ENCODE measurements at regions not wholly inside any gene's neighbourhood (a gene's known extent, or its start where the extent isn't known, plus 50 kb on each side); places are given as distances from the start of the nearest gene placed in this dataset.

DNA sequence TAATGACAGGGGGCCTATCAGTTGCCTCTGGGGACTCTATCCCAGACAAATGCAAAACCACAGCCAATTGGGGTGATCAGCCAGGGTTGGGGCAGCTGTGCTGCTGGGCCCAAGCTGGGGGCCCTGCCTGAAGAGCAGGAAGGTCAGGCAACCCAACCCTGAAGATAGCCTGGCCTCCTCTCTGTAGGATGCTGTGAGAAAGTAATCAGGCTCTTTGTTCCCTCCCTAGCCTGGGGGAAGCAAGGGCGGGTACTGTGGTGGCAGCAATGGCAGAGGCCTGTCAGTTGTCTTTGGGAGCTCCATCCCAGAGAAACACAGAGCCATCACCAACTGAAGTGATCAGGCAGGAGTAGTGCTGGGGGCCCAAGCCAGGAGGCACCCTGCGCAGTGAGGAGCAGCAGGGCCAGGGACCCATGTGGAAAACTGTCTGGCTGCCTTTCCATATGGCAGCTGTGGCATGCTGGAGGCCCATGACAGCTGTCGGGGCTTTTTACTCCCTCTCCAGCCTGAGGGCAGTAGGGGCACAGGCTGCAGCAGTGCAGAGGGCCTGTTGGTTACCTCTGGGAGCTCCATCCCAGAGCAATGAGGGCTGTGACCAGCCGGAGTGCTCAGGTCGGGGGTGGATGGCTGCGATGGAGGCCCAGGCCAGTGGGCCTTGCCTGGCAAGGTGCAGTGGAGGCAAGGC, 73.6 kb upstream of the ATP12A start:
- Histone ChIP-seq H4K20me1 (ENCODE audit: insufficient read depth) (no peaks in the 10 kb centered on the region), H3F3A (ENCODE audit: insufficient read depth) (no peaks in the 10 kb centered on the region), H3K4me1 (ENCODE audit: insufficient read depth) (no peaks in the 10 kb centered on the region), H3K79me2 (ENCODE audit: insufficient read depth) (no peaks in the 10 kb centered on the region), H3K9ac (no peak overlapping the region), H2AFZ (no peak overlapping the region), H3K9me3 (ENCODE audit: low read depth) (no peaks in the 10 kb centered on the region), H3K27me3 (replicated peaks; ENCODE audit: insufficient read depth) (no peaks in the 10 kb centered on the region; the same call in 1 of the 2 replicates), H3K4me3 (no peak overlapping the region), H3K9me2 (ENCODE audit: insufficient read depth) (no peaks in the 10 kb centered on the region), H3K4me2 (ENCODE audit: unreplicated experiment) (no peak overlapping the region), H3K36me3 (ENCODE audit: low read depth) (no peaks in the 10 kb centered on the region), H3K27ac (no peak overlapping the region)
- TF ChIP-seq EZH2 (IDR thresholded peaks at IDR 0.05; ENCODE audit: insufficient read depth, poor library complexity, severe bottlenecking) (no peak), EZH2phosphoT487 (IDR thresholded peaks at IDR 0.05; ENCODE audit: insufficient read depth, low read depth) (no peak)
- in situ Hi-C loops (cut with MboI): no loop called here
- WGBS, 2 experiments (ENCODE audit: low coverage in 1 of 2, low lambda C conversion rate in 2 of 2, missing lambda C conversion rate in 2 of 2): 78 to 86% methylated on average over 6 of the region's 6 CpGs
- no peak for DNase-seq

- WGBS, 2 experiments (ENCODE audit: low coverage in 1 of 2, low lambda C conversion rate in 2 of 2, missing lambda C conversion rate in 2 of 2): 57 to 63% methylated on average over 3 of the region's 3 CpGs
- H3K4me1 ChIP-seq (ENCODE audit: insufficient read depth): no peaks in the 10 kb centered on the region
Observed at GRCh38 chr13:24610956-24611355, 69.3 kb upstream of the ATP12A start.

DNA sequence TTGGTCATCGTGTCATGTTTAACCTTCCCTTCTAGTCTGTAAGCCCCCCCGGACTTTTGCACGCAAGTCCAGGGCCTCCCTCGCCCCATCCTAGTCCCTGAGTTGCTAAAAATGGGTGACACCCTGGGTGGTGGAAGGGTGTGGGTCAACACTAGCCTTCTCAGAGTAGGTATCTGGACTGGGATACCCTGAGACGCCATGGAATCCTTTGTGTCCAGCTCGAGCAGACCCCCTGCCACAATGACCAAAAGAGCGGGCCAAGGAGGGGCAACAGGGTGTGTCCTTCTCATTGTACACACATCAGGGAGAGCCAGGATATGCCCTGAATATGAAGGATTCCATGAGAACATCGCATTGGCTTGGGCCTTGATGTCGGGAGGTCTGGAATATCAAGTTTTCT, 67.5 kb upstream of the ATP12A start:
- no peak for DNase-seq
- Histone ChIP-seq H3K9ac (no peak overlapping the region), H3F3A (ENCODE audit: insufficient read depth) (no peaks in the 10 kb centered on the region), H3K79me2 (ENCODE audit: insufficient read depth) (no peaks in the 10 kb centered on the region), H3K4me2 (ENCODE audit: unreplicated experiment) (no peak overlapping the region), H4K20me1 (ENCODE audit: insufficient read depth) (no peaks in the 10 kb centered on the region), H3K9me2 (ENCODE audit: insufficient read depth) (no peaks in the 10 kb centered on the region), H3K27ac (no peak overlapping the region), H2AFZ (no peak overlapping the region), H3K36me3 (ENCODE audit: low read depth) (no peaks in the 10 kb centered on the region), H3K27me3 (replicated peaks; ENCODE audit: insufficient read depth) (no peaks in the 10 kb centered on the region; the same call in 1 of the 2 replicates), H3K9me3 (ENCODE audit: low read depth) (no peaks in the 10 kb centered on the region), H3K4me1 (ENCODE audit: insufficient read depth) (no peaks in the 10 kb centered on the region), H3K4me3 (no peak overlapping the region)
- in situ Hi-C loops (cut with MboI): no loop called here
- WGBS, 2 experiments (ENCODE audit: low coverage in 1 of 2, low lambda C conversion rate in 2 of 2, missing lambda C conversion rate in 2 of 2): 78 to 80% methylated on average over 9 of the region's 9 CpGs
- TF ChIP-seq EZH2phosphoT487 (IDR thresholded peaks at IDR 0.05; ENCODE audit: insufficient read depth, low read depth): no peak
- no peak for TF ChIP-seq EZH2 (IDR thresholded peaks at IDR 0.05; ENCODE audit: insufficient read depth, poor library complexity, severe bottlenecking)

More at GRCh38 chr13:24610956-24611355, 69.3 kb upstream of the ATP12A start:
- Histone ChIP-seq H2AFZ (no peak overlapping the region), H4K20me1 (ENCODE audit: insufficient read depth) (no peaks in the 10 kb centered on the region), H3K27me3 (replicated peaks; ENCODE audit: insufficient read depth) (no peaks in the 10 kb centered on the region; the same call in 1 of the 2 replicates), H3K9me3 (ENCODE audit: low read depth) (no peaks in the 10 kb centered on the region), H3K4me2 (ENCODE audit: unreplicated experiment) (no peak overlapping the region), H3K36me3 (ENCODE audit: low read depth) (no peaks in the 10 kb centered on the region), H3K9ac (no peak overlapping the region), H3F3A (ENCODE audit: insufficient read depth) (no peaks in the 10 kb centered on the region), H3K27ac (no peak overlapping the region), H3K9me2 (ENCODE audit: insufficient read depth) (no peaks in the 10 kb centered on the region), H3K79me2 (ENCODE audit: insufficient read depth) (no peaks in the 10 kb centered on the region), H3K4me3 (no peak overlapping the region)
- TF ChIP-seq EZH2 (IDR thresholded peaks at IDR 0.05; ENCODE audit: insufficient read depth, poor library complexity, severe bottlenecking) (no peak), EZH2phosphoT487 (IDR thresholded peaks at IDR 0.05; ENCODE audit: insufficient read depth, low read depth) (no peak)
- in situ Hi-C loops (cut with MboI): no loop called here
- no peak for DNase-seq

- in situ Hi-C loops (cut with MboI): no loop called here
- TF ChIP-seq EZH2 (IDR thresholded peaks at IDR 0.05; ENCODE audit: insufficient read depth, poor library complexity, severe bottlenecking): no peak
- TF ChIP-seq EZH2phosphoT487 (IDR thresholded peaks at IDR 0.05; ENCODE audit: insufficient read depth, low read depth): no peak
- no peaks in the 10 kb centered on the region for H3K79me2 ChIP-seq (ENCODE audit: insufficient read depth)
- no peak overlapping the region for H3K9ac ChIP-seq
- H3F3A ChIP-seq (ENCODE audit: insufficient read depth): no peaks in the 10 kb centered on the region
- H3K27ac ChIP-seq: no peak overlapping the region
- H3K4me1 ChIP-seq (ENCODE audit: insufficient read depth): no peaks in the 10 kb centered on the region
- no peak overlapping the region for H3K4me2 ChIP-seq (ENCODE audit: unreplicated experiment)
- H2AFZ ChIP-seq: no peak overlapping the region
- no peaks in the 10 kb centered on the region for H3K9me3 ChIP-seq (ENCODE audit: low read depth)
- H3K4me3 ChIP-seq: no peak overlapping the region
- H3K36me3 ChIP-seq (ENCODE audit: low read depth): no peaks in the 10 kb centered on the region
- H4K20me1 ChIP-seq (ENCODE audit: insufficient read depth): no peaks in the 10 kb centered on the region
- WGBS, 2 experiments (ENCODE audit: low coverage in 1 of 2, low lambda C conversion rate in 2 of 2, missing lambda C conversion rate in 2 of 2): 57 to 65% methylated on average over 3 of the region's 3 CpGs
- no peaks in the 10 kb centered on the region; the same call in 1 of the 2 replicates for H3K27me3 ChIP-seq (replicated peaks; ENCODE audit: insufficient read depth)
- H3K9me2 ChIP-seq (ENCODE audit: insufficient read depth): no peaks in the 10 kb centered on the region
- DNase-seq: no peak
Observed at GRCh38 chr13:24613128-24613527, 67.1 kb upstream of the ATP12A start.

All from GM23248 (cell line).